ENCODE measurements at regions not wholly inside any gene's neighbourhood (a gene's known extent, or its start where the extent isn't known, plus 50 kb on each side); places are given as distances from the start of the nearest gene placed in this dataset.

GRCh38 chr10:109790647-109791046 is 132.7 kb downstream of the XPNPEP1 start:
- TF ChIP-seq, protein P1, sequence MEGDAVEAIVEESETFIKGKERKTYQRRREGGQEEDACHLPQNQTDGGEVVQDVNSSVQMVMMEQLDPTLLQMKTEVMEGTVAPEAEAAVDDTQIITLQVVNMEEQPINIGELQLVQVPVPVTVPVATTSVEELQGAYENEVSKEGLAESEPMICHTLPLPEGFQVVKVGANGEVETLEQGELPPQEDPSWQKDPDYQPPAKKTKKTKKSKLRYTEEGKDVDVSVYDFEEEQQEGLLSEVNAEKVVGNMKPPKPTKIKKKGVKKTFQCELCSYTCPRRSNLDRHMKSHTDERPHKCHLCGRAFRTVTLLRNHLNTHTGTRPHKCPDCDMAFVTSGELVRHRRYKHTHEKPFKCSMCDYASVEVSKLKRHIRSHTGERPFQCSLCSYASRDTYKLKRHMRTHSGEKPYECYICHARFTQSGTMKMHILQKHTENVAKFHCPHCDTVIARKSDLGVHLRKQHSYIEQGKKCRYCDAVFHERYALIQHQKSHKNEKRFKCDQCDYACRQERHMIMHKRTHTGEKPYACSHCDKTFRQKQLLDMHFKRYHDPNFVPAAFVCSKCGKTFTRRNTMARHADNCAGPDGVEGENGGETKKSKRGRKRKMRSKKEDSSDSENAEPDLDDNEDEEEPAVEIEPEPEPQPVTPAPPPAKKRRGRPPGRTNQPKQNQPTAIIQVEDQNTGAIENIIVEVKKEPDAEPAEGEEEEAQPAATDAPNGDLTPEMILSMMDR (IDR thresholded peaks at IDR 0.05 in 2 of 3, conservative IDR thresholded peaks at IDR 0.05 in 1 of 3; ENCODE audit: borderline replicate concordance in 1 of 3, insufficient read depth in 1 of 3, low read depth in 2 of 3, low read length in 2 of 3): no peak
- TF ChIP-seq CBX3 (IDR thresholded peaks at IDR 0.05; ENCODE audit: low read depth): no peak
- TF ChIP-seq FOSL1 (IDR thresholded peaks at IDR 0.05; ENCODE audit: low read depth): no peak
- TF ChIP-seq POLR2AphosphoS5 (IDR thresholded peaks at IDR 0.05; ENCODE audit: low read depth, low read length): no peak
- no peak for TF ChIP-seq EZH2phosphoT487 (IDR thresholded peaks at IDR 0.05; ENCODE audit: borderline replicate concordance)
- TF ChIP-seq ATF3 (IDR thresholded peaks at IDR 0.05): no peak
- TF ChIP-seq EZH2 (IDR thresholded peaks at IDR 0.05): no peak
- TF ChIP-seq JUND (IDR thresholded peaks at IDR 0.05): no peak
- no peak for TF ChIP-seq RAD21 (IDR thresholded peaks at IDR 0.05; ENCODE audit: low read depth)
- TF ChIP-seq POLR2A (IDR thresholded peaks at IDR 0.05; ENCODE audit: borderline replicate concordance, extremely low read depth, insufficient read depth, insufficient read length): no peak
- no peak for TF ChIP-seq ZBTB33 (IDR thresholded peaks at IDR 0.05; ENCODE audit: extremely low read depth, insufficient replicate concordance, low read length)

All from HCT116 (cell line).